Peyer's patch (tissue), 4 donors: ENCODE measurements at regions not wholly inside any gene's neighbourhood (a gene's known extent, or its start where the extent isn't known, plus 50 kb on each side); places are given as distances from the start of the nearest gene placed in this dataset.

Experiments
- DNase-seq, 3 donors: peaks; one replicate each; pipeline ENCODE4 v3.0.0-alpha.2; 2017 to 2019
- H3K27ac ChIP-seq, 4 donors: fragments of 200-600 bp; sonication (generic); one replicate each; pipeline ENCODE4 v1.5.1; 2016 to 2019
- H3K27me3 ChIP-seq, 2 donors: fragments of 200-600 bp; sonication (generic); one replicate each; pipeline ENCODE4 v1.5.1; 2019
- H3K36me3 ChIP-seq, 3 donors: fragments of 200-600 bp; sonication (generic); one replicate each; pipeline ENCODE4 v1.5.1; 2016 to 2019
- H3K4me1 ChIP-seq, 4 donors: fragments of 200-600 bp; sonication (generic); one replicate each; pipeline ENCODE4 v1.5.1; 2016 to 2019
- H3K4me3 ChIP-seq, 4 donors: fragments of 200-600 bp; sonication (generic); 1 replicate in 3 of 4; 2 replicates in 1 of 4; pipeline ENCODE4 v1.5.1; 2016 to 2019; ENCODE audit warnings: mild to moderate bottlenecking in 1 of 4
- H3K9me3 ChIP-seq, 4 donors: fragments of 200-600 bp; sonication (generic); one replicate each; pipeline ENCODE4 v1.5.1; 2016 to 2019; ENCODE audit warnings: mild to moderate bottlenecking in 1 of 4
- POLR2A ChIP-seq, 2 donors: fragments of 450-650 bp; IDR thresholded peaks; one replicate each; pipeline ENCODE4 v1.5.1; 2017; ENCODE audit warnings: antibody characterized with exemption in 2 of 2, mild to moderate bottlenecking in 2 of 2, moderate library complexity in 2 of 2
- TF ChIP-seq, protein P1 (sequence below), 6 experiments: fragments of 450-650 bp in 4 of 6; fragments of 200-600 bp in 2 of 6; sonication (generic) in 1 of 6; IDR thresholded peaks; one replicate each; pipeline ENCODE4 v1.5.1; 2017 to 2019; ENCODE audit warnings: antibody characterized with exemption in 6 of 6, mild to moderate bottlenecking in 3 of 6, moderate library complexity in 1 of 6

DNA sequence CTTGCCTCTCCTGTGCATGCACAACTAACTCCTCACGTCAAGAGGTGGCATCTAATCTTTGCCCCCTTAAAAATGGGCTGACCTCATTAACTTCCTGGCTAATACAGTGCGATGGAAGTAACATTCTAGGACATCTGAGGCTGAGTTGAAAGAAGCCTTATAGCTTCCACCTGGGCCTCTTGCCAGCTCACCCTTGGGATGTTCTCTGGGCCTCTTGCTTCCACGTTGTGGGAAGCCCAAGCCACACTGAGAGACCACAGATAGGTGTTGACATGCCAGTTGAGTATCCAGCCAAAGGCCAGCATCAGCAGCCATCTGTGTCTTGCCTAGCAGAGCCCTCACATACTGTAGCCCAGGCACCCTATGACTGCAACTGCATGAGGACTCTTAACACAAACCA is 60.8 kb upstream of the GDF10 start:
- peak in 1 of 3 donors; percentile 26 for DNase-seq
- TF ChIP-seq POLR2A (IDR thresholded peaks at IDR 0.05), result no peak
- TF ChIP-seq, protein P1, sequence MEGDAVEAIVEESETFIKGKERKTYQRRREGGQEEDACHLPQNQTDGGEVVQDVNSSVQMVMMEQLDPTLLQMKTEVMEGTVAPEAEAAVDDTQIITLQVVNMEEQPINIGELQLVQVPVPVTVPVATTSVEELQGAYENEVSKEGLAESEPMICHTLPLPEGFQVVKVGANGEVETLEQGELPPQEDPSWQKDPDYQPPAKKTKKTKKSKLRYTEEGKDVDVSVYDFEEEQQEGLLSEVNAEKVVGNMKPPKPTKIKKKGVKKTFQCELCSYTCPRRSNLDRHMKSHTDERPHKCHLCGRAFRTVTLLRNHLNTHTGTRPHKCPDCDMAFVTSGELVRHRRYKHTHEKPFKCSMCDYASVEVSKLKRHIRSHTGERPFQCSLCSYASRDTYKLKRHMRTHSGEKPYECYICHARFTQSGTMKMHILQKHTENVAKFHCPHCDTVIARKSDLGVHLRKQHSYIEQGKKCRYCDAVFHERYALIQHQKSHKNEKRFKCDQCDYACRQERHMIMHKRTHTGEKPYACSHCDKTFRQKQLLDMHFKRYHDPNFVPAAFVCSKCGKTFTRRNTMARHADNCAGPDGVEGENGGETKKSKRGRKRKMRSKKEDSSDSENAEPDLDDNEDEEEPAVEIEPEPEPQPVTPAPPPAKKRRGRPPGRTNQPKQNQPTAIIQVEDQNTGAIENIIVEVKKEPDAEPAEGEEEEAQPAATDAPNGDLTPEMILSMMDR (IDR thresholded peaks at IDR 0.05), result no peak
- Histone ChIP-seq H3K27me3 (no peaks in the 10 kb centered on the region), H3K4me1 (no peaks in the 10 kb centered on the region), H3K9me3 (no peaks in the 10 kb centered on the region), H3K4me3 (no peak overlapping the region), H3K27ac (no peak overlapping the region), H3K36me3 (no peaks in the 10 kb centered on the region)

DNA sequence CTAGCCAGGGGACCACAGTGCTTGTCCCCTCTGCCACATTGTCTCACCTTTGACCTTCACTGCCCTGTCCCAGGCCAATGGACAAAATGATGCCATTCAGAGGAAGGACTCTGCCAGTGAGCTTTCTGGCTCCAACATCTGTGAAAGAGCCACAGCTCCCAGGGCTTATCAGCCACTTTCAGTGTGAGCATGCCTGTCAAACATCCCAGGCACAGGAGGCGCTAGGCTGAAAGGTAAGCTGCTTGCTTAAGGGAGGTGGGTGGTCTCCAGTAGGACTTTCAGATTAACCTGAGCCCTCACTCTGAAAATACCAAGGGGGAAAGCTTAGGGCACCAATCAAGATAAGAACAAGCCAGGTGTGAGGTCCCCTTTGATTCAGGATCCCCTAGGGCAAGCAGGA is 59.8 kb upstream of the GDF10 start:
- Histone ChIP-seq H3K4me3 (no peak overlapping the region), H3K27ac (no peak overlapping the region), H3K9me3 (no peaks in the 10 kb centered on the region), H3K27me3 (no peaks in the 10 kb centered on the region), H3K36me3 (no peaks in the 10 kb centered on the region), H3K4me1 (no peaks in the 10 kb centered on the region)
- TF ChIP-seq POLR2A (IDR thresholded peaks at IDR 0.05), result no peak
- TF ChIP-seq, protein P1 (IDR thresholded peaks at IDR 0.05), result no peak
- peak in 1 of 3 donors; percentile 24 for DNase-seq

DNA sequence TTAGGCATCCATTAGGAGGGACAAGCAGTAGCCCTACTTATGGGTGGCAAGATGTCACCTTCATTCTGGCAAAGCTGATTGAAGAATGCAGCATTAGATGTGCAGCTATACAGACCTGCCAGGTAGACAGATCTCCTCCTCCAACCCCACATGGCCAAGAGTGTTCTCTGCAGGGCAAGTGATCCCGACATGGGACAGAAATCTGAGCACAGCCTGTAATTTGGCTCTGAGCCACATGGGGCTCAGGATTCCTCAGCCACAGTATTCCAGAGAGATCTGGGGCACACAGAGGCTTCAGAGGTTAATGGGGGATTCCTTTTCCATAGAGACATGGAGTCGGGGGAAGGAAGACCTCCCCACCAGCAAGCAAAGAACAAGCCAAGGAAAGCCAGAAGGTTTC is 58.7 kb upstream of the GDF10 start:
- Histone ChIP-seq H3K27me3 (no peaks in the 10 kb centered on the region), H3K4me3 (no peak overlapping the region), H3K9me3 (no peaks in the 10 kb centered on the region), H3K4me1 (no peaks in the 10 kb centered on the region), H3K36me3 (no peaks in the 10 kb centered on the region), H3K27ac (no peak overlapping the region)
- DNase-seq, result no peak
- no peak for TF ChIP-seq POLR2A (IDR thresholded peaks at IDR 0.05)

DNA sequence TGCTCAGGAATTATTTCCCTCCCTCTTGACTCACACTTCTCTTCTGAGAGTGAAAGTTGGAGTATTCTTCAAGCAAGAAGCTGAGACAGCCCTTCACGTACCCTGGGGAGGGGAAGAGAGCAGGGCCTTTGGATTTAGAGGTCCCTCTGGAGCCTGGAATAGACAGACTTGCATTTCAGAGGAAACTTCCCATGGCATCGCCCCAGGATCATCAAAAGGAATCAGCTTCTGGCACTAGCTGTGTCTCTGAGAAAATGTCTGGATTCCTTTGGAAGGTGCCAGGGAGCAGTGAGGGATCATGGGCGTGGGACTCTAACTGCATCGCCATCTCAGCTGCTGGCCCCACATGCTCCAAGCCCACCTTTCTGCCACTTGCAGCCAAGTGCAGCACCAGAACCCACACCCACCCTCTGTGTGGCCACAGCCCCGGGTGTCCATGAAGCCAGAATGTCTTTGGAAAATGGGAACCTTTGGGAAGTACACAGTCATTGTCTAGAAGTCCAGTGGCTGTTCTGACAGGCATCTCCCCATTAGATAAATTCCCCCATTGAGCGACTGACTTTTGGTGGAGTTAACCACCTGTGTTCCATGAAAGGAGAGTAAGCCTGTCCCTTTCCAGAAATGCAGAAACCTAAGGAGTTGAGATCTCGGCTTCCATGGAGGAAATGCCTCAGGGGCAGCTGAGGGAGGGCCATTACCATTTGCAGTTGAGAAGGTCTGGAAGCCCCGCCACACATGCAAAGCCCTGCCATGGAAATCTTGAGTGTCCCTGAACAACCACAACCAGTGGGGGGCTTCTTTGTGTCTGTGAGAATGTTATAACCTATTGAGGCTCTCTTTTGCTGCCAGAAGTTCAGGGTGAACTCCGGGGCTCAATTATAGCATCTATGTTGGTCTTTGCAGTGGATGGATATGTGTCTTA is 57.8 kb upstream of the GDF10 start:
- Histone ChIP-seq H3K36me3 (no peaks in the 10 kb centered on the region), H3K27me3 (no peaks in the 10 kb centered on the region), H3K4me1 (no peaks in the 10 kb centered on the region), H3K4me3 (no peak overlapping the region), H3K27ac (no peak overlapping the region), H3K9me3 (no peaks in the 10 kb centered on the region)
- peak in 1 of 3 donors; percentile 25 for DNase-seq
- TF ChIP-seq, protein P1 (IDR thresholded peaks at IDR 0.05), result no peak

DNA sequence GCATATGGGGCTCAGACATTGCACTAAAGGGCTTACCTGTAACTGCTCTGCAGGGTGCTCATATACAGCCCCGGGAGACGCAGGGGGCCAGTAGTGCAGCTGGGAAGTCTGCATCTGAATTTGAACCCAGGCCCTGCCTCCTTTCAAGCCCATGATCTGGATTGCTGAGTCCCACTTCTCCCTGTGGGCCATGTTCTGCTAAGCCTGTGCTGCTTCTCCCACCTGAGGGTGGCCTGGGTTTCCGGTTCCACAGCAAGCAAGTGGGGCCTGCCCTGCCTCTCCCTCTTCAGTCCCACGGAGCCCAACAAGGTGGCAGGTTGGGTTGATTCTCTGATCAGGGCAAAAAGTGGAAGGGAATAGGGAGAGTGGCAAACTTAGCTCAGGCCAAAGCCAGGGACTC is 56.6 kb upstream of the GDF10 start:
- Histone ChIP-seq H3K4me1 (no peaks in the 10 kb centered on the region), H3K4me3 (no peak overlapping the region), H3K9me3 (no peaks in the 10 kb centered on the region), H3K36me3 (no peaks in the 10 kb centered on the region), H3K27ac (no peak overlapping the region), H3K27me3 (no peaks in the 10 kb centered on the region)
- TF ChIP-seq, protein P1 (IDR thresholded peaks at IDR 0.05), result no peak
- no peak for DNase-seq

DNA sequence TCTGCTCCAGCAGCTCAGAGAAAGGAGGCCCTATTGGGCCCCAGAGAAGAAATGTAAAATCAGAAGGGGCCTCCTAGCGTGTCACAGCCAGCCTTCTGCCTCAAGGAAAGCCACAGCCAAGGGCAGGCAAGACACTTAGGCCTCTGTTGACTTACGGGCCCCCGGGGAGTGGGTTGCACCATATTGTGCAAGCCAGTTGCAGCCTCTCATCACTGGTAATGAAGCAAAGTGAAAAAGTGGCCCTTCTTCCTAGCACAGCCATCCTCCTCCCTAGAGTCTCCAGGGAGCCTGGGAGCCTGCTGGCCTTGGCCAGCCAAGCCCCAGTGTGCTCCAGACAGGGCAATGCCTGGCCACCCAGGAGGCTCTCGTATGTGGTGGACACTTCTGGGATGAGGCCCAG is 56.2 kb upstream of the GDF10 start:
- Histone ChIP-seq H3K9me3 (no peaks in the 10 kb centered on the region), H3K4me1 (no peaks in the 10 kb centered on the region), H3K27me3 (no peaks in the 10 kb centered on the region), H3K4me3 (no peak overlapping the region), H3K36me3 (no peaks in the 10 kb centered on the region), H3K27ac (no peak overlapping the region)
- no peak for TF ChIP-seq POLR2A (IDR thresholded peaks at IDR 0.05)
- no peak for DNase-seq
